Activated T-helper 17 cell treated with anti-CD3 and anti-CD28 coated beads, Interleukin-2, amount 50 U/mL, for 72 hours (primary cell): ENCODE measurements at regions not wholly inside any gene's neighbourhood (a gene's known extent, or its start where the extent isn't known, plus 50 kb on each side); places are given as distances from the start of the nearest gene placed in this dataset.
"Not testable (repeated sequence)": the region's sequence is repeated elsewhere in the genome, so short reads cannot be mapped to it uniquely, and the experiment has no call there.

Source experiments
- ATAC-seq: fragments of 150-1000 bp; cut with Tn5 transposase; replicated peaks from 2 replicates; pipeline ENCODE4 v1.10.0; 2021; ENCODE audit warnings: mild to moderate bottlenecking, moderate library complexity
- H3K27ac Mint-ChIP-seq: one replicate; pipeline ENCODE4 v1.8.0; 2022; ENCODE audit warnings: mixed read lengths
- H3K27me3 Mint-ChIP-seq: one replicate; pipeline ENCODE4 v1.8.0; 2022; ENCODE audit warnings: mixed read lengths
- H3K36me3 Mint-ChIP-seq: one replicate; pipeline ENCODE4 v1.8.0; 2022; ENCODE audit warnings: low read depth, mild to moderate bottlenecking, mixed read lengths
- H3K4me1 Mint-ChIP-seq: one replicate; pipeline ENCODE4 v1.8.0; 2022; ENCODE audit warnings: mixed read lengths
- H3K4me3 Mint-ChIP-seq: one replicate; pipeline ENCODE4 v1.8.0; 2022; ENCODE audit warnings: mild to moderate bottlenecking, mixed read lengths
- H3K9me3 Mint-ChIP-seq: one replicate; pipeline ENCODE4 v1.8.0; 2022; ENCODE audit warnings: mixed read lengths

DNA sequence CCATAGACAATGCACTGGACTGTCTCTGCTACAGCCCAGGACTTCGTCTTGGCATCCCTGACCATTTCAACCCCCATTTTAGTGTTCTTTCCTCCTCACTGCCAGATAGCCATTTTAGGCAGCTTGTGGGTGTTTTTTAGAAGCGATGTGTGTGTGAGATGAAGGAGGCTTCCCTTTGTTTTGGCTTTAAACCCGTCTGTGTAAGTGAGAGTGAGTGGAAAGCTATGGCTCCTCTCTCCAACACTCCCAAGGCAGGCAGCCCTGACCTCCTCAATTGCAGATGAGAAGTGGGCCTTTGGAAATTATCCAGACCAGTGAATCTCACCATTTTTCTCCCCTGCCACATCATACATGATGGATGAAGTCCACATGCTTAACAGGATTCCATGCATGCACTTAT, 70.3 kb upstream of the PGBD5 start:
- ATAC-seq = no peak
- Mint-ChIP-seq H3K27me3 (peaks cover 37% of the 10 kb centered on the region), H3K27ac (no peak overlapping the region), H3K36me3 (no peaks in the 10 kb centered on the region), H3K4me3 (peak overlapping the region; percentile 38), H3K9me3 (no peaks in the 10 kb centered on the region), H3K4me1 (no peaks in the 10 kb centered on the region)

DNA sequence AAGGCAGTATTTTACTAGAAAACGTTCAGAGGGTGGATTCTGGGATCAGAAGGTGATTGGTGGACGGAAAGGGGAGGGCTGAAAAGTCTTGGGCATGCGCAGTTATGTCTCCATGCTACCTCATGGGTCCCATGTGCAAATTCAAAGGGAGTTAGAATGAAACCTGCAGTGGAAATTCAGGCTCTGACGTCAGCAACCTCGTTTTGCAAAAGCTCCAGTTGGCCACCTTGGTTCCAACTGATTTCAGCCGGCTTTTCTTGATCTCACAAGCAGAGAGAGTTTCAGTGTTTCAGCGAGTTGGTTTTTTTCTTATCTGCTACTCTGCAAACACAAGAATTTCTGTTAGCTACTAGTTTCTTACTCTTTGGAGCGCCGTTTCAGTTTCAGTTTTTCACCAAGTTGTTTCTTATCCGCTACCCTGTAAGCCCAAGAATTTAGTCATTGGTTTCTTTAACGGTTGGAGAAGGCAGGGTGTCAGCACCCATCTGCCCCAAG, 69.8 kb upstream of the PGBD5 start:
- Mint-ChIP-seq H3K36me3 (no peaks in the 10 kb centered on the region), H3K4me3 (peak overlapping the region; percentile 38), H3K4me1 (no peaks in the 10 kb centered on the region), H3K27me3 (peaks cover 39% of the 10 kb centered on the region), H3K27ac (no peak overlapping the region), H3K9me3 (no peaks in the 10 kb centered on the region)
- ATAC-seq = peak; percentile 61

DNA sequence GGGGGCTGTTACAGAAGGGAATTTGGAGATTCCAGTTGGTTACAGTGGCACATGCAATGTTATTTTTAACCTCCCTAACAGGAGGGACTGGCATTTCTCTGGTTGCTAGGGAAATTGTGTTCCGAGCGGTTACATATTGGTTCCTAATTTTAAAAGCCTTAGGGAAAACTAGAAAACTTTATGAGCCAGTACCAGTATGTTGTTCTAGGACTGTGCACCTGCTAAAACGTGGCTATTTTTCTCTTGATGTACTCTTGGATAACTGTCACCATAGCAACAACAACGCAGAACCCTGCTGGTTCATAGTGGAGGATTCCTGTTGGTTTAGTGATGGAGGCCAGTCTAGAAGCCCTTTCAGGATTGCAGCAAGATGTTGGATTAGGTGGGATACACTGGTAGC, 68.9 kb upstream of the PGBD5 start:
- H3K4me3 Mint-ChIP-seq = no peak overlapping the region
- ATAC-seq = no peak
- no peaks in the 10 kb centered on the region for H3K36me3 Mint-ChIP-seq
- H3K4me1 Mint-ChIP-seq = no peaks in the 10 kb centered on the region
- no peak overlapping the region for H3K27ac Mint-ChIP-seq
- no peaks in the 10 kb centered on the region for H3K9me3 Mint-ChIP-seq
- peaks cover 45% of the 10 kb centered on the region for H3K27me3 Mint-ChIP-seq

DNA sequence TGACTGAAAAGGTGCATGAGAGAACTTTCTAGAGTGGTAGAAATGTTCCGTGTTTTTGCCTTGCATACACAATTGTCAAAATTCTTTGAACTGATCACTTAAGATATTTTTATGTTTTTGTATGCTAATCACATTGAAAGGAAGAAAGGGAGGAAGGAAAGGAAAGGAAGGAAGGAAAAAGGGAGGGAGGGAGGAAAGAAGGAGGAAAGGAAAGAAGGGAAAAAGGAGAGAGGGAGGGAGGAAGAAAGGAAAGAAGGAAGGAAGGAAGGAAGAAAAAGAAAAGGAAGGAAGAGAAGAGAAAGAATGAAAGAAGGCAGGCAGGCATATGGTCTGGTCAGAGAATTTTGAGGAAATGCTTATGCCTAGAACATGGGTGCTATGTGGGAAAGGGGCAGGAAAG, 68.4 kb upstream of the PGBD5 start:
- Mint-ChIP-seq H3K27me3 (peaks cover 47% of the 10 kb centered on the region), H3K4me1 (no peaks in the 10 kb centered on the region), H3K36me3 (no peaks in the 10 kb centered on the region), H3K9me3 (no peaks in the 10 kb centered on the region), H3K27ac (no peak overlapping the region), H3K4me3 (no peak overlapping the region)
- no peak for ATAC-seq

DNA sequence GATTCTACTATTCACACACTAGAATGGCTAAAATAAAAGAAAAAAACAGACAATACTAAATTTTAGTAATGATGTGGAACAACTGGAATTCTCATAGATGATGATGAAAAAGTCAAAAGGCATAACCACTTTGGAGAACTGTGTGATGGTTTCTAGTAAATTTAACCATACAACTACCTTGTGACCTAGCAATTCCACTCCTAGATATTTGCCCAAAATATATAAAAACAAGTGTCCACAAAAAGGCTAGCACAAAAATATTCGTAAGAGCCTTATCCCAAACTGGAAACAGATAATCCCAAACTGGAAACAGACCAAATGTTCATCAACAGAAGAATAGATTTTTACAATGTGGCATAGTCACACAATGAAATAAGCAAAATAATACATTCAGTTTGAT, 67.9 kb upstream of the PGBD5 start:
- no peak overlapping the region for H3K4me3 Mint-ChIP-seq
- H3K36me3 Mint-ChIP-seq = no peaks in the 10 kb centered on the region
- peaks cover 50% of the 10 kb centered on the region for H3K27me3 Mint-ChIP-seq
- ATAC-seq = no peak
- no peak overlapping the region for H3K27ac Mint-ChIP-seq
- H3K4me1 Mint-ChIP-seq = no peaks in the 10 kb centered on the region
- no peaks in the 10 kb centered on the region for H3K9me3 Mint-ChIP-seq

DNA sequence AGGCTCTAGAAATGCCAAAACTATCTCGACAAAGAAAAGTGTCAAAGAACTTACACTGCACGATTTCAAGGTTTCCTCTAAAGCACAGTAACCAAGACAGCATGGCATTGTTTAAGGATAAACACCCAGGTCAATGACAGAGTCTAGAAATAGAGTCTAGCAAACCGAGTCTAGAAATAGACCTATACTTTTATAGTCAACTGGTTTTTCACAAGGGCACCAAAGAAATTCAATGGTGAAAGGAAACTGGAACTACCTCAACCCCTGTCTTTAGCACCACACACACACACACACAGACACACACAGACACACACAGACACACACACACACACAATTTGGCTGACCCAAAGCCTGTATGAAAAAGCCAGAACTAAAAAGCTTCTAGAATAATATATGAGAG, 67.1 kb upstream of the PGBD5 start:
- H3K27ac Mint-ChIP-seq = no peak overlapping the region
- no peaks in the 10 kb centered on the region for H3K4me1 Mint-ChIP-seq
- no peaks in the 10 kb centered on the region for H3K9me3 Mint-ChIP-seq
- H3K27me3 Mint-ChIP-seq = peaks cover 43% of the 10 kb centered on the region
- no peaks in the 10 kb centered on the region for H3K36me3 Mint-ChIP-seq
- ATAC-seq = no peak
- no peak overlapping the region for H3K4me3 Mint-ChIP-seq

DNA sequence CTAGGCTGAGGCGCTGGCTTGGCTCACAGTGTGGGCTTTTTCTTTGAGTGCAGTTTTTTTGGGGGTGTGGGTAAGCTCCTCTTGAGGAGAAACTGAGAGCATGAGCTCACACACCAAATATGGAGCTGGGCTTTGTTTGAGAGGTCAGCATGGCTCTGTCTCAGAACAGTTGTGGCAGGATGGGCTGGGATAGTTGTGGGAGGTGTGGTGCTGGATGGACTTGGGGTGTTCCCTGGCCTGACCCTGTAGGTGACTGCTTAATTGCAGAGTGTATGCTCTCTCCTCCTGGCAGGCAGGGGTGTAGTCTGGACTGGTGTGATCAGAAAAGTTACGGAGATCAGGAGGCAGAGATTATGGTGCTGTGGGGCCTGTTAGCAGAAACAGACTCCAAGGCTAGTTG, 64.3 kb upstream of the PGBD5 start:
- H3K4me1 Mint-ChIP-seq = no peaks in the 10 kb centered on the region
- no peaks in the 10 kb centered on the region for H3K36me3 Mint-ChIP-seq
- no peaks in the 10 kb centered on the region for H3K9me3 Mint-ChIP-seq
- no peak overlapping the region for H3K4me3 Mint-ChIP-seq
- peaks cover 43% of the 10 kb centered on the region for H3K27me3 Mint-ChIP-seq
- H3K27ac Mint-ChIP-seq = no peak overlapping the region
- ATAC-seq = no peak

DNA sequence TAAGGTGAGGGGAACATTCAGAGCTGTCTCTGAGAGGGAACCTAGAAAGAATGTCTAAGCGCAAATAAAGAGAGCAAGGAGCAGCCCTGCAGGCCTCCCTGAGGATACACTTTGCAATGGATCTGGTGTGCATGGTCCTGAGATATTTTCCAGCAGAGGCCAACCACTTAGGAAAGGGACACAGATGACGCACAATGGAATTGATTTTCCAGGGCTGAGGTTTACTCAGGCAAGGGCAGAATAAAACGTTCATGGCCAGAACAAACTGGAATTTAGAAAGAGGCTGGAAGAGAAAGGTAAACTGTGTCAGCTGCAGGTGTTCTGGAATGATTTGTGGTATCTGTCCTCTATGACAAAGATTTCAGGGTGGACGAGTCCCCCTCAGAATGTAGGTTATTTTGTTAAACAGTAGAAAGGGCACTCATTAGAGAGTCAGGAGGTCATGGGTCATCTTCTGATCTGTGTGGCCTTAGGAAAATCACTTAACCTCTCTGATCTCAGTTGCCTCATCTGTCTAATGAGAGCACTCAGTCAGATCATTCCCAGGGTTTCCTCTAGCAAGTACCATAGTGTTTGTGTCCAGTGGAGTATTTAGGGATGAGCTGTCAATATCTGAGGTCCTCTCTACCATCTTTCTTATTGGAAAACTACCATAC, 61.8 kb upstream of the PGBD5 start:
- Mint-ChIP-seq H3K36me3 (no peaks in the 10 kb centered on the region), H3K9me3 (no peaks in the 10 kb centered on the region), H3K27ac (no peak overlapping the region), H3K4me3 (no peak overlapping the region), H3K4me1 (no peaks in the 10 kb centered on the region), H3K27me3 (peaks cover 33% of the 10 kb centered on the region)
- ATAC-seq = no peak

DNA sequence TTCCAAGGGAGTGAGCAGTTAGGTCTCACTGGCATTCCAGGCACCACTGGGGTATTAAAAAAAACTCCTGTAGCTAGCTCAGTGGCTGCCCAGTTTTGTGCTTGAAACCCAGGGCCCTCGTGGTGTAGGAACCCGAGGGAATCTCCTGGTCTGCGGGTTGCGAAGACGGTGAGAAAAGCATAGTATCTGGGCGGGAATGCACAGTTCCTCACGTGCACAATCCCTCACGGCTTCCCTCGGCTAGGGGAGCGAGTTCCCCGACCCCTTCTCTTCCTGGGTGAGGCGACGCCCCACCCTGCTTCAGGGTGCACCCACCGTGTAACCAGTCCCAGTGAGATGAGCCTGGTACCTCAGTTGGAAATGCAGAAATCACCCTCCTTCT, 50.5 kb upstream of the PGBD5 start:
- H3K36me3 Mint-ChIP-seq = no peaks in the 10 kb centered on the region
- H3K4me3 Mint-ChIP-seq = no peak overlapping the region
- H3K27ac Mint-ChIP-seq = no peak overlapping the region
- H3K27me3 Mint-ChIP-seq = peaks cover 44% of the 10 kb centered on the region
- peaks cover 3% of the 10 kb centered on the region for H3K9me3 Mint-ChIP-seq
- no peaks in the 10 kb centered on the region for H3K4me1 Mint-ChIP-seq
- no peak for ATAC-seq

DNA sequence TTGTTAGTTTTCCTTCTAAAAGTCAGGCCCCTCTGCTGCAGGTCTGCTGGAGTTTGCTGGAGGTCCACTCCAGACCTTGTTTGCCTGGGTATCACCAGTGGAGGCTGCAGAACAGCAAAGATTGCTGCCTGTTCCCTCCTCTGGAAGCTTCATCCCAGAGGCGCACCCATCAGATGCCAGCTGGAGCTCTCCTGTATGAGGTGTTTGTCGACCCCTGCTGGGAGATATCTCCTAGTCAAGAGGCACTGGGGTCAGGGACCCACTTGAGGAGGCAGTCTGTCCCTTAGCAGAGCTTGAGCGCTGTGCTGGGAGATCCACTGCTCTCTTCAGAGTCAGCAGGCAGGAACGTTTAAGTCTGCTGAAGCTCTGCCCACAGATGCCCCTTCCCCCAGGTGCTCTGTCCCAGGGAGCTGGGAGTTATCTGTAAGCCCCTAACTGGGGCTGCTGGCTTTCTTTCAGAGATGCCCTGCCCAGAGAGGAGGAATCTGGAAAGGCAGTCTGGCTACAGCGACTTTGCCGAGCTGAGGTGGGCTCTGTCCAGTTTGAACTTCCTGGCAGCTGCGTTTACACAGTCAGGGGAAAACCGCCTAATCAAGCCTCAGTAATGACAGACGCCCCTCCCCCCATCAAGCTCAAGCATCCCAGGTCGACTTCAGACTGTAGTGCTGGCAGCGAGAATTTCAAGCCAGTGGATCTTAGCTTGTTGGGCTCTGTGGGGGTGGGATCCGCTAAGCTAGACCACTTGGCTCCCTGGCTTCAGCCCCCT, 49.9 kb upstream of the PGBD5 start:
- H3K36me3 Mint-ChIP-seq, ATAC-seq, H3K27ac Mint-ChIP-seq, H3K4me3 Mint-ChIP-seq, H3K9me3 Mint-ChIP-seq, H3K4me1 Mint-ChIP-seq: not testable (repeated sequence)
- H3K27me3 Mint-ChIP-seq = peaks cover 42% of the 10 kb centered on the region
